Panc1 (cell line): ENCODE measurements at regions not wholly inside any gene's neighbourhood (a gene's known extent, or its start where the extent isn't known, plus 50 kb on each side); places are given as distances from the start of the nearest gene placed in this dataset.

Experiments used
- POLR2AphosphoS5 ChIP-seq: IDR thresholded peaks from 2 replicates; pipeline ENCODE4 v1.6.1; 2012; ENCODE audit warnings: mild to moderate bottlenecking, low read depth, low read length, moderate library complexity
- TF ChIP-seq, protein P1 (sequence below): fragments of 450-650 bp; IDR thresholded peaks from 2 replicates; pipeline ENCODE4 v1.5.1; 2017; ENCODE audit warnings: mild to moderate bottlenecking

DNA sequence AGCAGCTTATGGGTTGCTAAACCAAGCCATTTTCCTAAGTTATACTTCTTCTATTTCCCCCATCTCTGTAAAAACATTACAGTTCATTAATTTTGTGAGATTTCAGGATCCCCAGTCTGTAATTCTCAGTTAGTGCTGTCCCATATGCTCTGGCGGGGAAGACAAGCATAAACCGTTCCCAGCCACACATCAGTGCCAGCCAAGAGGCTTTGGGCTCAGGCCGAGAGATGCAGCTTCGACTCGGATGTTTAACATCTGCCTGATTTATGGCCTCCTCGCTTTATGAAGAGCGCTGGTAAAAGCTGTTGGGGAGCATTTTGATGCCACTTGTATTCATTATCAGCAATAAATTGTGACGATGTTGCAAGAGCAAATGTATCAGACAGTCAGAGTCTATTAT is 349.1 kb upstream of the CCDC196 start:
- TF ChIP-seq, protein P1, sequence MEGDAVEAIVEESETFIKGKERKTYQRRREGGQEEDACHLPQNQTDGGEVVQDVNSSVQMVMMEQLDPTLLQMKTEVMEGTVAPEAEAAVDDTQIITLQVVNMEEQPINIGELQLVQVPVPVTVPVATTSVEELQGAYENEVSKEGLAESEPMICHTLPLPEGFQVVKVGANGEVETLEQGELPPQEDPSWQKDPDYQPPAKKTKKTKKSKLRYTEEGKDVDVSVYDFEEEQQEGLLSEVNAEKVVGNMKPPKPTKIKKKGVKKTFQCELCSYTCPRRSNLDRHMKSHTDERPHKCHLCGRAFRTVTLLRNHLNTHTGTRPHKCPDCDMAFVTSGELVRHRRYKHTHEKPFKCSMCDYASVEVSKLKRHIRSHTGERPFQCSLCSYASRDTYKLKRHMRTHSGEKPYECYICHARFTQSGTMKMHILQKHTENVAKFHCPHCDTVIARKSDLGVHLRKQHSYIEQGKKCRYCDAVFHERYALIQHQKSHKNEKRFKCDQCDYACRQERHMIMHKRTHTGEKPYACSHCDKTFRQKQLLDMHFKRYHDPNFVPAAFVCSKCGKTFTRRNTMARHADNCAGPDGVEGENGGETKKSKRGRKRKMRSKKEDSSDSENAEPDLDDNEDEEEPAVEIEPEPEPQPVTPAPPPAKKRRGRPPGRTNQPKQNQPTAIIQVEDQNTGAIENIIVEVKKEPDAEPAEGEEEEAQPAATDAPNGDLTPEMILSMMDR = no peak
- no peak for TF ChIP-seq POLR2AphosphoS5
